Ramos (cell line): ENCODE measurements at regions not wholly inside any gene's neighbourhood (a gene's known extent, or its start where the extent isn't known, plus 50 kb on each side); places are given as distances from the start of the nearest gene placed in this dataset.

ENCODE experiments used
- in situ Hi-C: fragments of 300-500 bp; cut with MboI; formaldehyde crosslinking; loops from one replicate; pipeline ENCODE4 v1.14.3; 2022; ENCODE audit warnings: low sequenced_read_pairs; ENCODE audit not compliant: unreplicated experiment

DNA sequence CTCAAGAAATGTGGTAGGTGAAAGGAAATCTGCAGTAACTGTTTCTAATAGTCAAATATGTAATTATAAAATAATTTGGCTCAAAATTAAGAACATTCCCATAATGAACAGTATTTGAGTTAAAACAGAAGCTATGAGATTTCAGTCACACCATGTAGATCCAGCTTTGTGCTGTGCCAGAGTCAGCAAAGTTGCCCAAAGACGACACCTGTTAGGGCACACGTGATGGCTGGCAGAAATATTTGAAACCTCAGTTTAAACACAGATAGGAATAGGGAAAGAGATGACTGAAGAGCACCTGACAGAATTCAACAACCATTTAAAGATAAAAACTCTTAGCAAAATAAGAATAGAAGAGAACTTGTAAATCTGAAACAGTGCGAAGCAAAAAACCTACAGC, 129.3 kb downstream of the CD83 start:
- in situ Hi-C loops: no loop called here

DNA sequence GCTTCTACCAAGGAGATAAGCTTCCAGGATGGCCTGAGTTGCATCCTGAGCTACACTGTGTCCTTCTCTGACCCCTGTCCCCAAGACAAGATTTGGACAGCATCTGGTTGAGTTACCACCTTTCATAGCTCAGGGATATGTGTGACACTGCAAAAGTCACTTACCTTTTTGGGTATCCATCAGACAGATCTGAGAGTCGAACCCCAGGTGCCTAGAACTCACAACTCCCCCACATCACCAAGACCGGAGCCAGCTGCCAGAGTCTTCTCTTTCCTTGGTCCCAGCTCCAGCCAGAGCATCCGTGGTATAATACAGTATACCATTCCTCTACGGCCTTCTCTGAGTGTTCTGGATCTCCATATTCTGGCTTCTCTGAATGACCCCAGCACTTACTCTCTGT, 133.0 kb downstream of the CD83 start:
- in situ Hi-C loops: no loop called here

DNA sequence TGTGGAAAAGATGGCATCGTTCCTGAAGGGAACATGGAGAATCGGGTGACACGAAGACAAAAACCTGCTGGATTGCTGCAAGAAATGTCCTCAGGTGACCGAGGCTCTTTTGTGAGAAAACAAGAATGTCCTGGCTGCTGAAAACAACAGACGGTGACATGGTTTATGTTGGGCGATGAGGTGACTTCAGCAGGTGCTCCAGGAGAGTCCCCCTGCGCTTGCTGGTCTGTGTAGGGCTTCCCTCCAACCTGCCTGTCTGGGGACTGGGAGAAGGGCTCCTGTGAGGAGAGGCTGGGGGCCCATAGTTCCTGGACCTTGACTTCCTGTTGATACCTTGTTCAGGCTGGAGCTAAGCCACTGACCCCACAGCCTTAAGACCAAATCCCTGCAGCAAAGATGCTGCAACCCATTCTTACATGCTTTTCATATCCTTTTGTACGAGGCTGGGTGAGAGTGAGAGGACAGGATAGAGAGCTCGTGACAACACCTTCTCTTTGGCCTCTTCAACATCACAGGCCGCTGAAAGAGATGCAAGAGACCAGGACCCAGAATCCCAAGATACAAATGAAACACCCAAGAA, 134.8 kb downstream of the CD83 start:
- in situ Hi-C loops: no loop called here

DNA sequence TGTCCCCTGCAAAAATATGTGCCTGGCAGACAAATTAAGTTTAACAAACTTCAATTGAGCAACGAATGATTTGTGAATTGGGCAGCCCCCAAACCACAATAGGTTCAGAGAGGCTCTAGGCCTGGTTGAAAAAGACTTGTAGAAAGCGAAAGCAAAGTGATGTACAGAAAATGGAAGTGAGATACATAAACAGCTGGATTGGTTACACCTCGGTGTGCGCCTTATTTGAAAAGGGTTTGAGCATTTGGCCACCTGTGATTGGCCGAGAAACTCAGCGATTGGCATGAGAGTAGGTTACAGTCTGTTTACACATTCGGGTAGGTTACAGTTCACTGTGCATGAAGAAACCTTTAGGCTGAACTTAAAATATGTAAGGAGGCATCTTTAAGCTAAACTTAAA, 136.9 kb downstream of the CD83 start:
- in situ Hi-C loops: no loop called here

DNA sequence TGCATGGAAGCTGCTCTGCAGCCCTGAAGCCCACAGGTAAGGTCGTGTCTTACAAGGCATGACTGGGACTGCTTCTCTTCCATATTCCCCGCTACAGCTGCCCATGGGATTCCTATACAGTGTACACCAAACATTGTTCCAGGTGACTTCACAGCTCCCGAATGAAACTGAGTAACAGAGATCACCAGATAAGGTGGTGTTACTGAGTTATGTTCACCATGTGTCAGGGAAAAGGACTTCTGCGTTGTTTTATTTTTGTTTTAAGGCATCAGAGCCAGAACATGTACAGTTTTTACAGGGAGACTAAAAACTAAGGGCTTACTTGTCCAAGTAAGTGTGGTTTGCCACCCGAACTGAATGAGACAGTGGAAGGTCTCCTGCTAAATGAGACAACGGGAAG, 138.3 kb downstream of the CD83 start:
- in situ Hi-C loops: no loop called here

DNA sequence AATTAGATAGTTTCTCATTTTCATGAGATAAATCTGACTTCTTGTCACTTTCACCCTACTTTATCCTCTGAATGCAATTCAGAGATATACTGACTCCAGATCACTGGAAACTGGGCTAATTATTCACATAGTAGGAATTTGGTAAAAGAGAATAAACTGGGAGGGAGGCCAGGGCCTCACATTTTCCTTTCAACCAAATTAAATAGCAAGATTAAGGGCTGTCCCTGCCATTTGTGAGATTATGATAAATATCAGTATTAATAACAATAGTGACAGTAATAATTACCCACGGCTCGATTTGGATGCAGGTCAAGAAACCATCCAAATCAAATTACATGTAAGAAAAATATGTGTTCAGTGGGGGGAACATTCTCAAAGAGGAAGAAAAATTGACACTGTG, 140.5 kb downstream of the CD83 start:
- in situ Hi-C loops: no loop called here

DNA sequence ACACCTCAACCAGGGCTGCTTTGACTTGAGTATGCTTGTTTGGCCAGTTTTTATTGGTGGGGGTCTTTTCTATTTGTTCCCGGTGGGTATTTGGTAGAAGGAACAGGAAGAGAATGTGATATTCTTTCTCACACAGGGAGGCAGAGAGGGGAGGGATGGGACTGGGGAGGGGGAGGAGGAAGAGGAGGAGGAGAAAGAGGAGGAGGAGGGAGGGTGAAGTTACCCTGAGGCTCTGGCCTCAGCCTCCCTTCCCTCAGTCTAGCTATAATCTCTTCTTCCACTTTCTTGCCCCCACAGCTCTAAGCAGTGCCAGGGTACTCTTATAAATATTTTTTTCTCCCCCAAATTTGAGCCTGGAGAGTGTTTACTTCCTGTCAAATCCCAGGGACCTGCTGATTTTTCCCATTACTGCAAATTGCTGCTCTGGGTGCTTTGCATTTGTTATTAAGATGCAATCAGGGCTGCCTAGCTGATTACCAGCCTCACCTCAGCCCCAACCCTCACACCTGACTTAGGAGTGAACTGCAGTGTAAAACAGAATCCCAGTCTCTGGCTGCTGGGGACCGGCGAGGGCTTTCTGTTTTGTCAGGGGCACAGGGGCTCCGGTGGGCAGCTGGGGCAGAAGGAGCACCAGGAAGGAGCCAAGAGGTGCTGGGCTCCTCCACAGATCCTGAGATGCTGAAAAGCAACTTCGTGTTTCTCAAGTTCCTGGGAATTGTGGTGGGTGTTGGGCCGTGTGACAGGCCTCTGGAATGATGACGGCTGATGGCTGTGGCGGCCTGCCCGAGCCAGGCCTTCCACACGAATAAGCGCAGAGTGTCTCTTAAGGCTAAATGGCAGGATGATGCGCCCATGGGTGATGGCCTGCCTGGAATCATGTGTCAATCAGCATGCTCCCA, 141.4 kb downstream of the CD83 start:
- in situ Hi-C loops: no loop called here

DNA sequence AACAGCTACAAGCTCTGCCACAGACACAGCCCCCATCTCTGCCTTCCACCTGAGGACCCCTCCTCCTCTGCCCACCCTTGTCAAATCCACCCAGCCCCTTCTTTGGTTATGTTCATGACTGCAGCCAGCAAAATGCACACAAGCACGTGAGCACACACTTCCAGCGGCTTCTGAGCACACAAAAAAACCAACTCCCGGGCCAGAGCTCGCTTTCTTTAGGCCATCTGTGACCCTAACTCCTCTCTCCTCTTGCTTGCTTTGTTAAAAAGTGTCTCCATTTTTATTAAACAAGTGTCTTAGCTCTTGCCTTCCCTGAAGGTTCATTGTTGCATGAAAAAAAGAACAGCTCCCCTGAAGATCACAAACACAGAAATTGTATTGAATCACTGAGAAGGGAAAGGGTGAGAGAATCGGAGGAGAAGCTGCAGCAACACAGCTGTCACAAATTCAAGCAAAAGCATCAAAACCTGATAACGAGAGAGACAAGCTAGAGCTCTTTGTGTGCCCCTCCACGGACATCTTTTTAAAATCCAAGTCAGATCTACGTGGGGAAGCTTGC, 142.1 kb downstream of the CD83 start:
- in situ Hi-C loops: no loop called here

DNA sequence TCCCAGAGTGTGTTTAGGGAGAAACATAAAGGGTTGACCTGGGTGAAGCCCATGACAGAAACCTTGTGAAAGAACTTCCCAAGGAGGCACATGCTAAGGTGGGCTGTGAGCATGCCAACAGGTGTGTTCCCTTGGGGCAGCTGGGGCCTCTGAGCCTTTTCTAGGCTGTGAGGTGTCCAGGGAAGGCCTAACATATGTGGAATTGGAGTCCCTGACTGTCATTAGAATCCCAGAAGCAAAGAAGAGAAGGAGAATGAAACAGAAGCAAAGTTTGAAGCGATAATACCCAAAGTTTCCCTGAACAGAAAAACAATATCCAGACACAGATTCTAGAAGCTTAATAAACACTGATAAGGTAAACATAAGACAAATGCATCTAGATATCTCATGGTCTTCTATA, 143.3 kb downstream of the CD83 start:
- in situ Hi-C loops: no loop called here

DNA sequence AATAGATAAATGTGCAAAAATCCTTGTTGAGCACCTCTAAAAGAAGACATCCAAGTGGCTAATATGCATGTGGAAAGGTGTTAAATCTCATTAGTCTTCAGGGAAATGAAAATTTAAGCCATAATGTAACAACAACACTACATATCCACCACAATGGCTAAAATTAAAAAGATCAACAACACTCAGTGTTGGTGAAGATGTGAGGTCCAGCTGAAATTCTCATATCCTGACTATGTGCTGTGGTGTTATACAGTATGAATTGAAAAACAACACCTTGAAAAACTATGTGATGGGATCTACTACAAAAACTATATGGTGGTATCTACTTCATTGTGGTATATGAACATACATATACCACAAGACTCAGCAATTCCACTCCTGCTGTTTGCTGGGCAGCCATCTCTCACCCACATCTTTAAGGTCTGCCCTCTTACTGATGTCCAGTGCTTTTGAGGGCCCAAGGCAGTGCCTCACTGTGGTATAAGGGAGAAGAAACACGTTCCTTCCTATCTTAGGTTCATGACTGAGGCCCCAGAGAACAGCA, 146.4 kb downstream of the CD83 start:
- in situ Hi-C loops: no loop called here

DNA sequence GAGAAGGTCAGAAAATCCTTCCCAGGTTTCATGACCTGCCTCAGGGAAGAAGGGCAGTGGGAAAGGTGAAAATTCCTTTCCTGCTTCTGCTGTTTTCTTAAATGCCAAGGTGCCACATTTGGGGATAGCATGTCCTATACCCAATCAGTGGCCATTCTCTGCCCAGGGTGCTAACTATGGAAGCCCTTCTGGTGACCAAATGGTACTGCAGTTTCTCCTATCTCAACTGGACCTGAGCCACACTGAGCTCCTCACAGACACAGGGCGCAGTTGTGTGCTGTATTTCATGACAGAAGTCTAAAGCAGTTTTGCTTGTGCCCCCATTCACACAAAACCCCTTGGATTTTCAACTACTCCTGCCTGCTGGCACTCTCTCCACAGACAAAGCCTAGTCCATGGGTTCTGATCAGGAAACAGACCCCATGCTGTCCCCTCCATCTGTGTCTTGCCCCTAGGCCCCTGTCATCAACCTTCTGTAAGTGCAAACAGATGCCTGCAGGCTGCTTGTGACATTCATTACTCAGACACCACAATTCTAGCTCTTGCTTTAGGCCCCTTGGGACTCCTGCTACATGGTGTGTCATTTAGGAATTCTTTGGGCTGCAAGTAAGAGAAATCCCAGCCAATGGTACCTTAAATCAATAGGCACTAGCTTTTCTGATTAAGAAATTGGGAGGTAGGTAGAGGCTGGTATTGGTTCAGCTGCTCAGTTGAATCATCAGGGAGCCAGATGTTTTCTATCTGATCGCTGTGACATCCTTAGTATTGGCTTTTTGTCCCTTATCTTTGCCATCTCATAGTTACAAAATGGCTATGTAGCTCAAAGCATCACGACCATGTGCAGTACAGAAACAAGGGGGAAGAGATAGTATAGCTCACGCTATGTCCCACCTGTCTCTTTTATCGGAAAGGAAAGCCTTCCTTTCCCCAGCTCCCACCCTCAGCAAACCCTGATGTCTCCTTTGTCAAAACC, 147.8 kb downstream of the CD83 start:
- in situ Hi-C loops: no loop called here

DNA sequence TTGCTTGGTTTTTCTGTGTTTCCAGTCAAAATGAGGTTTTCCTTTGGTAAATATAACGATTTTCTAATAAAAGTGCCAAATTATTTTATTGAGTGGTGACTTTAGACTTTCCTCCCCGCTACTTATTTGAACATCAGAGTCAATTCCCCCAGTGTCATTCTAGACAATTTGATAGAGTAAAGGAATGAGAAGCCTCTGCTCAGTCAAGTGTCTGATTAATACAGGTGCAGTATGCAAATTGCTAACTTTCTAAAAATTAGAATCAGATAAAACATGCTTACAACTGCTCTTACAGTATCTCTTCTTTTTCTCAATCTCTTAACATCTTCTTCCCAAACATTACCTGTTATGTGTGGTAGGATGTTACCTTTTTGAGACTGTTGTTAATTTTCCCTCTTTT, 148.7 kb downstream of the CD83 start:
- in situ Hi-C loops: no loop called here

DNA sequence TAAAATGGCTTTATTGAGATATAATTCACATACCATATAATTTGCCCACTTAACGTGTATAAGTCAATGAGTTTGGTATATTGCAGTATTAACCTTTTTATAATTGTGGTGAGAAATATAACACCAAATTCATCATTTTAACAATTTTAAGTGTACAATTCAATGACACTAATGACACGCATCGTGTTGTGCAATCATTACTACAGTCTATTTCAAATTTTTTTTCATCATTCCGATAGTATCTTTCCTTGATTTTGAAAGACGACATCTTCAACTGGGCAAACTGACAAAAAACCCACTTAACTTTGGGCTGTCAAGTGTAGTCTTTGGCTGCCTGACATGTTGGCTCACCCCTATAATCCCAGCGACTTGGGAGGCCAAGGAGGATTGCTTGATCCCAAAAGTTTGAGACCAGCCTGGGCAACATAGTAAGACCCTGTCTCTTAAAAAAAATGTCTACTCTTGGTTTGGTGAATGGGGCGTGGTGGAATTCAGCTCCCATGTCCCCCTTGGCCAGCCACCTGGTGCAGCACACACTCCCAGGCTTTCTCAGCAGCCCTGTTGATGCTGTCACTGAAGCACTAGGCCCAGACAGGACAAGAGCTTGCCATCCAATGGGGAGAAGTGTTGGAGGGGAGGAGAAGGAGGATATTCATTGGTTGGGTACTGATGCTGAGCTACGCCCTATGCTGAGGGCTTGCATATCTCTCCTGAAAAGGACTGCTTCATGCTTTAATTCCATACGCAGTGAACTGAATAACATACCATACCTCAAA, 150.5 kb downstream of the CD83 start:
- in situ Hi-C loops: no loop called here

DNA sequence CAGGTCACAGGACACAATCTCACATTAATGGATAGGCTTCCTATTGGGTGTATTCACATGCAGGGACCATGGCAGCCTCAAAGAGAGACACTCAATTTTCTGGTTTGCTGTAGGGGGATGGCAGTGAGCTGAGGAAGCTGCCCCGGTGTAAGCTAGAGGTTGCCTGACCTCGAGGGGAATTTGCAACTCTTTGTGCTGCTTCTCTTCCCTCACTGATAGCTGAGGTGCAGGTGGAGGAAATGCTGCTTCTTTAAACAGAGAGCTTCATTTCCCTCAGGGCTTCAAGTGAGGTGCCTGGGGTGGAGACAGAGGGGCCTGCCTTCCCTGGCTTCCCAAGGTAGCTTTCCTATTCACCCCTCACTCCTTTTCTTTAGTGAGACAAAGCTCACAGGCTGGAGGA, 151.9 kb downstream of the CD83 start:
- in situ Hi-C loops: no loop called here

DNA sequence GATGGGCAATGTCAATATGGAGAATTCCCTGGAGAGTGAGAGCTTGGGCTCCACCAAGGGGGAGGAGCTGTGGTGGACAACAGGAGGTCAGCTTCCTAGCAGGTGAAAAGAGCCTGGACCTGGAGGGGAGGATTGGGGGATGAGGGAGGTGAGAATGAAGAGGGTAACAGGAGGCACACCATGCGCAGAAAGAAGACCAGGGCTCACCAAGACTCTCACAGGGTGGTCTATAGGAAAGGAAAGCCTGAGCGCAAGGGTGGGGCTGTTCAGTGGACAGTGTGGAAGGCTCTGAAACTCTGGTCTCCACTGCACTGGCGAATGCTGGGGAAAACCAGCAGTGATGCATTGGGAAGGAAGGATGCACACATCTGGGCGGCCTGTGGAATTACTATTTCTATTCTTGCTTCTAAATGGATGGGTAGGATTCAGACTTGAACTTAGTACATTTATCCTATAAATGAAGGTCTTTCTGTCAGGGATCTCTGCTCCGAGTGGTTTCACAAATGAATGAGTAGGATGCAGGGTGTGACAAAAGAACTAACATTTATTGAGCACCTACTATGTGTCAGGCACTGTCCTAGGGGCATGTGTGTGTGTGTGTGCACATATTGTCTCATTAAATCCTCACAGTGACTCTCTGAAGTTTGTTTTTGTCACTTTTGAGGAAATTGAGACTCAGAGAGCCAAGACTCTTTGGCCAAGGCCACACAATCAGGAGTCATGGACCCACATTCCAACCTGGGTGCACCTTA, 152.7 kb downstream of the CD83 start:
- in situ Hi-C loops: no loop called here

DNA sequence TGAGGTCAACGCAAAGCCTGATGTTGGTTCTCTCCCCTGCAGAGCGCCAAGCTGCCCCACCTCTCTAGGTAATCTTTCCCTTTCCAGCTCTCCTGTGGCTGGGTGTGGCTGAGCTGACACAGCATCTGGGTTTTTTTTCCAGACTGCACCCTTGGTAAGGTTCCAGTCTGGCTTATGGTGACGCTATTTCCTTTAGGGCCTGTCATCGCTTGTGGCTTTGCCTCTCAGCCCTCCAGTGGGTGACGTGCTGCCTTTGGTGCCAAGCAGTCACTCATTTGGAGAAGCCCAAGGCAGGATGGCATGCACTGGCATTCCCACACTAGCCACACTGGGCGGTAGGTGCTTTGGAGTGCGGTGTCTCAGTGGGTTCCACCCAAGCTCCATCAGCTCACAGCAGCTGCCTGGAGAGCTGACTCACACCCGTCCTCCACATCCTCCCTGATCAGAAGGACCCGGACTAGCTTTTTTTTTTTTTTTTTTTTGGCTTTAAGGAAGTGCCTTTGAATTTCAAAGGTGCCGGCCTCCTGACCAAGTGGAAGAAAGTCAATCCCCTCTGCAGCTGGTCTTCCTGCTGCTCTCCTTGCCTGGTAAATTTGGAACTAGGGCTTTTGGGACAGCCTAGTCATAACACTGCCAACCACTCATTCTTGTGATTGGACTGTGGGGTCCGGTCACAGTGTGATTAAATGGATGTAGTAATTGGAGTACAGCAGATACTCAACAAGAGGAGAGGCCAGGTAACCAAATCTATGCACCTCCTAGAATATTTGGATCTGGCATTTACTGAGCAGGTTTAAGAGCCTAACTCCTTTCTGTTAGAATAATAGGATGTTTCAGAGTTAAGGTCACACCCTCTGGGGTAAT, 153.6 kb downstream of the CD83 start:
- in situ Hi-C loops: no loop called here

DNA sequence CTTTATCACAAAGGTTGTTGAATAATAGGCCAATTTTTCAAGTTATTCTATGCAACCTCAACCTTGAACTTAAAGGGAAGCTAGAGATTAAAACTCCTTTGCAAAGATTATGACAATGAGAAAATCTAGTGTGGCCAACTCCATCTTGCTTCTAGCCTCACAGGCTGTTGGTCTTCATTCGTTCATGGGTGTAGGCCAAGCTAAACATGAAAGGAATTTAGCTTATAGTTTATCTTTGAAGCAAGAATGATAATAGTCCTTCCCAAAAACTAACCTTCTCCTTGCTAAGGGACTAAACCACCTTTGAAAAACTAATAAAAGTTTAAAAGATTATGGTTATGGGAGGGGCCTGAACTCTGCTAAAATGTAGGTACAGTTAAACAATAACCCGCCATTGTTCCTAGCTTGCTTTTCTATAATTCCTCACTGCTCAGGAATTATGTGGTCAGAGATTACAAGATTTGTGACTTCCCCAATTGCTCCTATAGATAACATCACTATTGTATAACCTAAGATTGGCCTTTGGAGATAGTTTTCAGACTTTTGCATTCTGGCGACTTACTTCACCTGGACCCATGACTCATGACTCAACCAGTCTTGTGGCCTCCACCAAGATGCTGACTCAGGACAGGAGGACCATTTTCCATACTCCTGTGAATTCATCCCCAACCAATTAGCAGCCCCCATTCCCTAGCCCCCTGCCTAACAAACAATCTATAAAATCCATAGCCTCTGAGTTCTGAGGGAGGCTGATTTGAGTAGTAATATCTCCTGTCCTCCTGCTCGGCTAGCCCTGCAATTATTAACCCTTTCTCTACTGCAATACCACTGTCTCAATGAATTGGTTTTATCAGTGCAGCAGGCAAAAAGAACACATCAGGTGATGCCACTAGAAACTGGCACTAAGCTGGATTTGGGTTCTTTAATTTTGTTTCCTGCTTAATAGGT, 154.5 kb downstream of the CD83 start:
- in situ Hi-C loops: no loop called here
